Pancreas (tissue), 10 donors: ENCODE measurements at regions not wholly inside any gene's neighbourhood (a gene's known extent, or its start where the extent isn't known, plus 50 kb on each side); places are given as distances from the start of the nearest gene placed in this dataset.

Experiments
- ATAC-seq, 4 donors: fragments of 200-7000 bp; cut with Tn5 transposase; one replicate each; pipeline versions ENCODE4 v1.8.0 to v1.9.1; 2020; ENCODE audit warnings: mild to moderate bottlenecking in 4 of 4, moderate library complexity in 4 of 4
- DNase-seq, 6 donors: peaks; one replicate each; pipeline ENCODE4 v3.0.0-alpha.2; 2020
- FAIRE-seq: peaks from 2 replicates; lab custom pipeline; 2012; peaks lifted over from hg19 to GRCh38; lab: Jason Lieb, UNC
- H3K27ac ChIP-seq, 4 donors: fragments of 200-600 bp; sonication (generic); 1 replicate in 3 of 4; 2 replicates in 1 of 4; pipeline versions ENCODE4 v1.5.0 to v1.8.0; 2020
- H3K27me3 ChIP-seq, 4 donors: fragments of 200-600 bp; one replicate each; pipeline ENCODE4 v1.8.0; 2021
- H3K36me3 ChIP-seq, 3 donors: fragments of 200-600 bp; sonication (generic) in 1 of 3; one replicate each; pipeline versions ENCODE4 v1.5.0 to v1.8.0; 2020 to 2021
- H3K4me1 ChIP-seq, 3 donors: fragments of 200-600 bp; one replicate each; pipeline ENCODE4 v1.8.0; 2021
- H3K4me3 ChIP-seq, 4 donors: fragments of 200-600 bp; sonication (generic) in 2 of 4; one replicate each; pipeline versions ENCODE4 v1.5.0 to v1.8.0; 2020 to 2021
- H3K9me3 ChIP-seq, 4 donors: fragments of 200-600 bp; one replicate each; pipeline ENCODE4 v1.8.0; 2021
- CTCF ChIP-seq, 4 donors: fragments of 200-600 bp; sonication (generic) in 3 of 4; IDR thresholded peaks; one replicate each; pipeline versions ENCODE4 v1.5.0 to v1.8.0; 2021; ENCODE audit warnings: antibody characterized with exemption in 4 of 4
- WGBS, 2 donors: extraction: QIAGEN DNeasy Blood & Tissue Kit; methylation state at CpG; one replicate each; pipeline ENCODE4 v1.1.7; 2013; 5-methylcytosine and 5-hydroxymethylcytosine counted together
- intact Hi-C, 3 donors: fragments of 100-400 bp; cut with DNase I; formaldehyde crosslinking; loops; one replicate each; pipeline versions ENCODE4 v1.11.1 to v1.14.2; 2022
- donor health status: healthy with polysubstance abuse.
- donor health status: DM: no; HTN: no; CAD: no; lungs with moderate emphysema.
- donor health status: DM: no; HTN: no; CAD: no.
- donor health status: control.
- donor health status: control.
- donor health status: Bipolar disorder and iron deficiency.
- donor health status: DM: yes; HTN: yes; CAD: no.
- donor health status: DM: no; HTN: no; CAD: no.
- donor health status: DM: no; HTN: no; CAD: no.
- donor health status: DM: yes; HTN: yes; CAD: no.

GRCh38 chr22:47544696-47545095 is 782.2 kb downstream of the TBC1D22A start:
- Histone ChIP-seq H3K27me3 (no peaks in the 10 kb centered on the region), H3K9me3 (no peaks in the 10 kb centered on the region), H3K4me3 (no peak overlapping the region), H3K27ac (no peak overlapping the region), H3K36me3 (no peaks in the 10 kb centered on the region), H3K4me1 (no peaks in the 10 kb centered on the region)
- no peak for FAIRE-seq
- no peak for DNase-seq
- TF ChIP-seq CTCF (IDR thresholded peaks at IDR 0.05) = no peak
- intact Hi-C loops = no loop called here
- no peak for ATAC-seq
- WGBS, 2 donors = 42 to 52% methylated on average over 2 of the region's 2 CpGs

GRCh38 chr22:47543447-47543846 is 781.0 kb downstream of the TBC1D22A start:
- no peak overlapping the region for H3K27ac ChIP-seq
- H3K4me1 ChIP-seq = no peaks in the 10 kb centered on the region
- no peak for DNase-seq
- 80 to 81% methylated on average over 9 of the region's 9 CpGs for WGBS, 2 donors
- no peaks in the 10 kb centered on the region for H3K36me3 ChIP-seq
- FAIRE-seq = no peak
- TF ChIP-seq CTCF (IDR thresholded peaks at IDR 0.05) = no peak
- no peak for ATAC-seq
- H3K9me3 ChIP-seq = no peaks in the 10 kb centered on the region
- intact Hi-C loops = no loop called here
- no peaks in the 10 kb centered on the region for H3K27me3 ChIP-seq
- no peak overlapping the region for H3K4me3 ChIP-seq

GRCh38 chr22:47540011-47540410 is 777.6 kb downstream of the TBC1D22A start:
- DNase-seq (no peak), ATAC-seq (no peak), FAIRE-seq (no peak)
- Histone ChIP-seq H3K9me3 (no peaks in the 10 kb centered on the region), H3K27ac (no peak overlapping the region), H3K4me1 (no peaks in the 10 kb centered on the region), H3K27me3 (no peaks in the 10 kb centered on the region), H3K4me3 (no peak overlapping the region), H3K36me3 (no peaks in the 10 kb centered on the region)
- no peak for TF ChIP-seq CTCF (IDR thresholded peaks at IDR 0.05)
- WGBS, 2 donors = 36 to 54% methylated on average over 4 of the region's 4 CpGs
- intact Hi-C loops = no loop called here

- TF ChIP-seq CTCF (IDR thresholded peaks at IDR 0.05) = no peak
- Histone ChIP-seq H3K27ac (no peak overlapping the region), H3K27me3 (no peaks in the 10 kb centered on the region), H3K4me1 (no peaks in the 10 kb centered on the region), H3K9me3 (no peaks in the 10 kb centered on the region), H3K4me3 (no peak overlapping the region), H3K36me3 (no peaks in the 10 kb centered on the region)
- intact Hi-C loops = no loop called here
- no peak for DNase-seq
- FAIRE-seq = no peak
- WGBS, 2 donors = 79 to 91% methylated on average over 12 of the region's 12 CpGs
- ATAC-seq = no peak
These were observed 776.9 kb downstream of the TBC1D22A start for GRCh38 chr22:47539374-47539773.

GRCh38 chr22:47535681-47536080 is 773.2 kb downstream of the TBC1D22A start:
- FAIRE-seq (no peak), DNase-seq (no peak), ATAC-seq (no peak)
- Histone ChIP-seq H3K4me3 (no peak overlapping the region), H3K4me1 (no peaks in the 10 kb centered on the region), H3K27ac (no peak overlapping the region), H3K36me3 (no peaks in the 10 kb centered on the region), H3K27me3 (no peaks in the 10 kb centered on the region), H3K9me3 (no peaks in the 10 kb centered on the region)
- WGBS, 2 donors = 69 to 86% methylated on average over 13 of the region's 13 CpGs
- intact Hi-C loops = no loop called here
- no peak for TF ChIP-seq CTCF (IDR thresholded peaks at IDR 0.05)
